HG03045 (cell line): ENCODE measurements at regions not wholly inside any gene's neighbourhood (a gene's known extent, or its start where the extent isn't known, plus 50 kb on each side); places are given as distances from the start of the nearest gene placed in this dataset.

Experiments
- ATAC-seq: cut with Tn5 transposase; IDR thresholded peaks from one replicate; pipeline ENCODE4 v1.9.1; 2021; ENCODE audit warnings: mild to moderate bottlenecking, moderate library complexity; ENCODE audit not compliant: unreplicated experiment

DNA sequence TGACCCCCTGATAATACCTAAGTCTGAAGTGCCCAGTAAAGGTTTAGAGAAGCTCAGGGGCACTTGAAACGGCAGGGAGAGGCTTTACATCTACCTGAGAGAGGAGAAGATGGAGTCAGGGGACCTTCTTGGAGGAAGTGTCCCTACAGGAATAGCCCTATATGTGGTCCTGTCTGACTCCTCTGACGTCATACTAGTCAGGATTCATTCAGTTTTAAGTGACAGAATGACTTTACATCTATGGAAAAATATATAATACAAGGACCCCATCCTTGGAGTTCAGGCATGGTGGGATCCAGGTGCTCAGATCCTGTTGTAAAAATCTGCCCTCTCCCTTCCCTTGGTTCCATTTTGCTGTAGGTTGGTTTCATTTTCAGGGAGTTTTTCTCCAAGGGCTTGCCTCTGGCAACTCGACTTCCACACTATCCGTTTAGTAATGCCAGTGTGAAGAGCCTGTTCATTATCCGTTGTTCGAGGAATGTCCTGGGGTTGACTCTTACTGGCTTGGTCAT lies 205.6 kb downstream of the IRF8 start:
- no peak for ATAC-seq

DNA sequence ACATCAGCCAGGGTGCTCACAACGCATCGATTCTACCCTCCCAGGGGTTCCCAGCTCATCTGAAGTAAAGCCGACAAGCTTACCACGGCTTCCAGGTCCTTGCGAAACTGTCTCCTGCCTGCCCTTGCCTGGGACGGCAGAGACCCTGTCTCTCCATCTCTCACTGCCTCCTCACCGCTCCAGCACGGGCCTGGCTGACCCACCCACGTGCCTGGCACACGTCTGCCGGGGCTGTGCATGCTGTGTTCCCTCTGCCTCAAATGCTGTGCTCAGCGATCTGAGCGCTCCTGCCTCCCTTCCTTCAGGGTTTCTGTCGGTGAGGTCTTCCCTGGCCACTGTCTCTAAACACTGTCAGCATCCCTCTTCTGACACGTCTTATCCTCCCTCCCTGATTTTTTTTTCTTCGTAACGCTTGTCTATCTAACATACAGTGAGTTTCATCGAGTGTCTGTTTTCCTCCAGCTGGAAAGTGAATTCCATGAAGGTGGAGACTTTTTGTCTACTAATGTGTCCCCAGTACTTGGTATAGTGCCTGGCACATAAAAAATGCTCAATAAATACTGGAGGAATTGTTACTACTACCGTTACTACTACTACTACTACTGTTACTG lies 208.4 kb downstream of the IRF8 start:
- ATAC-seq: no peak

DNA sequence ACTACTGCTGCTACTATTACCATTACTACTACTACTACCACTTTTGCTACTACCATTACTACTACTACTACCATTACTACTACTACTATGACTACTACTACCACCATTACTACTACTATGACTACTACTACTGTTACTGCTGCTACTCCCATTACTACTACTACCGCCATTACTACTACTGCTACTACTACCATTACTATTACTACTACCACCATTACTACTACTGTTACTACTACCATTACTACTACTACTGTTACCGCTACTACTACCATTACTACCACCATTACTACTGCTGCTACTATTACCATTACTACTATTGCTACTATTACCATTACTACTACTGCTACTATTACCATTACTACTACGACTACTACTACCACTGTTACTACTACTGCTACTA lies 209.1 kb downstream of the IRF8 start:
- no peak for ATAC-seq

DNA sequence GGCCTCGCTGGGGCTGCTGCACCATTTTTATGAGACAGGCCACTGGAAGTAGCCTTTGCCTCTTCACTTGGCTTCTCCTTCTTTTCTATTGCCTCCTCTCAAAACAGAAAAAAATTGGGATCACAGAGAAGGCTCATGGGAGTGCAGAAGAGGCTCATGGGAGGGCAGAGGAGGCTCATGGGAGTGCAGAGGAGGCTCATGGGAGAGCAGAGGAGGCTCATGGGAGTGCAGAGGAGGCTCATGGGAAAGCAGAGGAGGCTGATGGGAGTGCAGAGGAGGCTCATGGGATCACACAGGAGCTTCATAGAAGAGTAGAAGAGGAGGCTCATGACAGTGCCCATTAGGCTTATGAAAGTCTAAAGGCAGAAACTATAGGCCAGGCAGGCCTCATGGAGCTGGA lies 211.2 kb downstream of the IRF8 start:
- no peak for ATAC-seq

DNA sequence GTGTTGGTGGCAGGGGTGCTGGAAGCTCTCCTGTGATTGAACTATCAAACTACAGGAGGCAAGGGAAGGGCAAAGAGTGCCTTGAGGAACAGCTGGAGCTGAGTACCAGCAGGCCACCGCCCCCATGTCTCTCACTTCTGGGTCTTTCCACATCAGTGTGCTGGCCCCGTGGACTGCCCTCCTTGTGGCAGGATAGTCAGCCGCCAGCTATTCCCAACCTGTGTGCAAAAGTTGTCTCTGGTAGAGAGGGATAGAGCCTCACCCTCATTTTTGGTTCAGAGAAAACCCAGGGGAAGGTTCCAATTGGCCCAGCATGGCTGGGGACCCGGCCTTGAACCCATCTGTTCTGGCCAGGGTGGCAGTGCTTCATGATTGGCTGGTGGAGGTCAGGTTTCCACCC lies 211.8 kb downstream of the IRF8 start:
- ATAC-seq: no peak

DNA sequence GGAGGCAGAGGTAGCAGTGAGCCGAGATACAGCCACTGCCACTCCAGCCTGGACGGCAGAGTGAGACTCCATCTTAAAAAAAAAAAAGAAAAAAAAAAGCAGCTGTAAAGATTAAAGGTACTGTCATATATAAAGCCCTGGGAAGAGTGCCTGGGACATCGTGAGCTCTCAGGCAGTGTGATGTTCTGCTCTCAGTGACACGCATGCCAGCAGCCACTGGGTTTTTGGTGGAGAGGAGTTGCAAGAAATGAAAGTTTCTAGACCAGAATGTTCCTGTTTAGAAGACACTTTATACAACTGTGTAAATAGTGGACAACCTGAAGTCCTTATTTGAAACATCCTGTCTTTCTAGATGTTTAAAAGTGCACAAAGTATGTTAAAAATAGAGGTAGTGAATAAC lies 213.2 kb downstream of the IRF8 start:
- ATAC-seq: no peak

DNA sequence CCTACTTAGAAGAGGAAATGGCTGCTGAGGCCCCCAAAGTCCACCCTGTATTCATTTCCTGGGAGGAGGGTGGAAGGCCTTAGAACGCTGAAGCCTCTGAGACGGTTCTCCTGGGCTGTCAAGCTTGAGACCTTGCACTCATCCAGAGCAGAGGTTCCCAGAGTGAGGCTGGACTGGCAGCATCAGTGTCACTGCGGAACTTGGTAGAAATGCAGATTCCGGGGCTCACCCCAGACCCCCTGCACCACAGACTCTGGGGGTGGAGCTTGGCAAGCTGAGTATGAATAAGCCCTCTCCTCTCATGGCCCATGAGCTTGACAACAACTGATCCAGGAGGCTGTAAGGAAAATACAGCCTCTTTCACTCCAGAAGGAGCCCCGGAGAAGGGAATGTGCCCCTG lies 218.3 kb downstream of the IRF8 start:
- ATAC-seq: no peak

DNA sequence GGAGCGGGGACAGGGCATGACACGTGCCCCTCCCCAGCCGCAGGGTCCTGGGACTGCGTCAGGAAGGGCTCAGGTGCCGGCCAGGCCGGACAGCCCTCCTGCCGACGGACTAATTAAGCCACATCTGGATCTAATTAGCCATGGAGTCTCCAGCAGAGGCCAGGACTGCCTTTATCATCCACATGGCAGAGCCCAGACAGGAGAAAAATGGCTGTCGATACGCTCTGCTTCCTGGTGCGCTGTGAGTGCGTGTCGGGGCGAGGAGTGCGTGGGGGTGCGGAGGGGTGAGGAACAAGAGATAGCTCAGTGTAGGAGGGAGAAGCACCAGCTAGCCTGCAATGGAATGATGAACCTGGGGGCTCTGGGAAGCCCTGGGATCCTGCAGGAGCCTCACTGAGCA lies 218.8 kb downstream of the IRF8 start:
- ATAC-seq: no peak

DNA sequence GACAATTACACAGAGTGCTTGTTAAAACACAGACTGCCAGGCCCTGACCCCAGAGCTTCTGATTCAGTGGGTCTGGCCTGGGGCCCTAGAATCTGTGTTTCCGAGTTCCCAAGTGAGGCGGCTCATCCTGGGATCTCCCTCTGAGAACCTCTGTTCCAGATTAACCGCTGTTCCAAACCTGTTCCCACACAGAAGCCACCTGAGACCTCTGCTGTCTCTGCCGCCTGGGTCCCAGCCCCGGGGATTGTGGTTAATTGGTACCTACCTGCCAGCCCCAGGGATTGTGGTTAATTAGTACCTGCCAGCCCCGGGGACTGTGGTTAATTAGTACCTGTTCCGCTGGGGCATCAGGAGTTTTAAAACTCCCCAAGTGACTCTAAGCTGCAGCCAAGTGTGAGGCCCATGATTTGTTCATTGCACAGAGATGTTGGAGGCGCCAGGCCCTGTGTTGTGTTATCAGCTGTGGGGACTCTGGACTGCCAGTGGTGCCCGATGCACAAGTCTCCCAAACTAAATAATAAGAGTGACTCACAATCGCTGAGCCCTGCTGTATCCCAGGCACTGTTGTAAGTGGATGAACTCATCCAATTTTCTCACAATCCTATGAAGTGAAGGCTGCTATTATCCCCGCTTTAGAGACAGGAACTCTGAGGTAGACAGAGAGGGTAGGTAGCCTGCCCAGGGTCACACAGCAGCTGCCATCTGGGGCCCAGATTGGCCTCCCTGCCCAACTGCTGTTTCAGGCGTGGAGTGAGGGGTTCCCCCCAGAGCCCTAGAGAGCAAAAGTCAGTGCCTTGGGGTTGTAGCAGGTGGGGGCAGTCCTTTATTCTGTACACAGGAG lies 219.7 kb downstream of the IRF8 start:
- no peak for ATAC-seq

DNA sequence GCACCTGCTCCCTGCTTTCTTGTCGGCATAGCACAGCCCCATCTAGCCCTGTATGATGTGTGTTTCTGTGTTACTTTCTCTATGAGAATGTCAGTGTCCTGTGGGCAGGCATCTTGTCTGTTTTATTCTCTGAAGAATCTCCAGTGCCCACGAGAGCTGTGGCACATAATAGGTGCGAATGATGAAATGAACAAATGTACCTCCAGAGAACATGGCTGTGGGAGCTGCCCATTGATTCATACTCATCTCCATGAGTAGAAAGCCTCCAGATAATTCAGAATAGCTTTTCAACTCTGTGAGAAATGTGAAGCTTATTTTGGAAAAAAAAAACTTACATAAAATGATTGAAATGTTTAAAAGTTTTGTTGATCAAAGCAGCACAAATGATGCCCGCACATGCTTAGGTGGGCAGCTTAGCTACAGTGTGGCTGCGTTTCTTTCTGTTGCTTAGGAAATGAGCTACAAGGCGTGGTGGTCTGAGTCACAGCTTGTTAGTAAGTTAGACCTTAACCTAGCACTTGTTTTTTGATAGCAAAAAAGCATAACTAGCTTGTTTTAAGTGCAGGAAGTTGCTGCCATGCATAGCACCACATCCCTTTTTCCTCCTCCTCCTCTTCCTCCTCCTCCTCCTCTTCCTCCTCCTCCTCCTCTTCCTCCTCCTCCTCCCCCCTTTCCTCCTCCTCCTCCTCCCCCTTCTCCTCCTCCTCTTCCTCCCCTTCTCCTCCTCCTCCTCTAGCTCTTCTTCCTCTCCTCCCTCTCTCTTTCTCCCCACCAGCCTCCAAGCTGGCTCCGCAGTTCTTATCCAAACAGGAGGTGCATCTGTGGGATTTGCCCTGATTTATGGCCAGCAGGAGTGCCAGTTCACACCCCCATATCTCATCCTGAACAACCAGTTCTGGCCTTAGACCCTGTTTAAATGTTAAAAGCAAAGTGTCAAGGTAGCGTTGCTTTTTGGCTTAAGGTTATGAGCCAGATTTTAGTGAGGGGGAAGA lies 221.5 kb downstream of the IRF8 start:
- no peak for ATAC-seq

DNA sequence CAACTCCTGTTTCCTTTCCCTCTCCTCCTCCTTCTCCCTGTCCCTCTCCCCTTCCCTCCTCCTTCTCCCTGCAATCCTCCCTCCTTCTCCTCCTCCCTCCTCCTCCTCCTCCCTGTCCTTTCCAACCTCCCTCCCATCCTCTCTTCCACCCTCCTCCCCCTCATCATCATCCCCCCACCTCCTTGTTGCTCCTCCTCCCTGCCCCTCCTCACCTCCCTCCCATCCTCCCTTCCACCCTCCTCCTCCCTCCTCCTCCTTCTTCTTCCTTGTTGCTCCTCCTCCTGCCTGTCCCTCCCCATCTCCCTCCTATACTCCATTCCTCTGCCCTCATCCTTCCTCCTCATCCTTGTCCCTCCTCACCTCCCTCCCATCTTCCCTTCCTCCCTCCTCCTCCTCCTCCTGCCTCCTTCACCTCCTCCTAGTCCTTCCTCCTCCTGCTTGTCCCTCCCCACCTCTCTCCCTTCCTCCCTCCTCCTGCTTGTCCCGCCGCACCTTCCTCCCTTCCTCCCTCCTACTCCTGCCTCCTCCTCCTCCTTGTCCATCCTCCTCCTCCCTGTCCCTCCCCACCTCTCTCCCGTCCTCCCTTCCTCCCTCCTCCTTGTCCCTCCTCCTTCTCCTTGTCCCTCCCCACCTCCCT lies 222.5 kb downstream of the IRF8 start:
- ATAC-seq: no peak

DNA sequence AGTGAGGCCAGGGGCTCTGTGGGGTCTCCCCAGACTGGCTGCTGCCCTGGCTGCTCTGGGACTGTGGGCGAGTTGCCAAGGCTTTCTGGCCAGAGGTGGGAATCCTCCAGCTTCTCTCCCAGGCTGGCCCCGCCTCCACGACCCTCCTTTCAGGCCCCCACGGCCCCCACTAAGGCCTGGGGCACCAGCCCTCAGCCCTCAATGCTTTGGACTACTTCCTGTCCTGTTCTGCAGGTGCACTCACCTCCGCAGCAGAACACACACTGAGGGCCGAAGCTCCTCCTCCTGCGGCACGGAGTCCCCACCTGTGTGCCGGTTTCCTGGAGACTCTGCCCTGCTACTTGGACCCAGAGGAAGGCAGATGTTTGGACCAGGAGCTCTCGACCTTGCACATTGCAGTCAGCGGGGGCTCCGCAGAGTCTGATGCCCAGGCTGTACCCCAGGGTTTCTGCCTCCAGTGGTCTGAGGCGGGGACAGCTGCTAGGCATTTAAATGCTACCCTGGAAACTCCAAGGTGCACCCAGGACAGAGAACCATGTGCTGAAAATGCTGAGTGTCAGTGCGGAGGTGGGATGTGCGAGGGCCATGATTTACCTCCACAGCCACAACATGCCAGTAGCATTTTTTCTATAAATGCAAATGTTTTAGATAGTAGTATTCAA lies 223.8 kb downstream of the IRF8 start:
- ATAC-seq: no peak

DNA sequence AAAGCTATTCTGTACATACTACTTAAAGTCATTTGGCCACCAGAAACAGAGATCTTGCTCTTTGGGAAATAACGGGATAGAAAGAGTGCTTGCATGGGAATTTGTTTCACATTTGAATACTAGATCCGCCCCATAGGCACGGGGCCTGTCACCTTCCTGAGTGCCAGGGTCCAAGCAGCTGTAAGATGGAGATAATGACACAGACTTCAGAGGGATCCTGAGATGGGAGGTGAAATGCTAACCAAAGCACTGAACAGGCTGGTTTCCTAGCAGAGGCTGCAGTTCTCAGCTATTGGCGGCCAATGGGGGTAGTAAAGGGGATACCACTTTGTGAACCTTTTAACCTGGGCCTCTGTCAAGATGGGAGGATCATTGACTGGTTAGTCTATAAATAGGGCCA lies 225.4 kb downstream of the IRF8 start:
- ATAC-seq: no peak

DNA sequence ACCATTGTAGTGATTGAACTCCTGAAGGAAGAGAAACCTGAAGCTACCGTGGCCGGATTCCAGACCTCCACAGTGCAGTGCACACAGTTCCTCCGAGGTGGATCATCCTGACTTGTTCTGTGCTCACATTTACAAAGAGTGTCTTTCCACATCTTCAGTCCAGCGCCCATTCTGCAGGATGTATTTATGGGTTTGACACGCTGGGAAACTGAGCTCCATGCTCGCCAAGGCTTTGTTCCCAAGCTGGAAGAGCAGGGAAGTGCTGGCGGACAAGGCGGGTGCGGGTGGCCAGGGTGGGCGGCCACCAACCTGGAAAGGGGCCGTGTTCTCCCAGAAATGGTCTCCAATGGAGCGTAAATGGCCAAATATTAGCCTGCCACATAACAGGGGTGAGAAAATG lies 227.9 kb downstream of the IRF8 start:
- no peak for ATAC-seq

DNA sequence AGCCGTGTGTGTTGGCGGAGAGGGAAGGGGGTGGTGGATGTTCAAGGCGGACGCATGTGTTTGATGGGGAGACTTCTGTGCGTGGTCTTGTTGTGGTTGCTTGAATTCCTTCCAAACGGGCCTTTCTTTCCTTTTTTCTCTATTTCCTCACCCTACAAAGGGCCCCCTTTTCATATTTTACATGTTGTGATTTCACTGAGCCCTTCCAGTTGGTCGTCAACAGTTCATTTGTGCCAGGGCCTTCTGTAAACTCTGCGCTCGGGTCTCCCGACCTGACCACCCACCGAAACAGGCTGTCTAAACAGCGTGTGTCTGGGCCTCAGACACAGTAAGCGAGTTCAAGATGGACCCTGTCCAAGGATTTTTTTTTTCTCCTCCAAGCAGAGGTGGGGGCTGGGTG lies 228.4 kb downstream of the IRF8 start:
- ATAC-seq: no peak

DNA sequence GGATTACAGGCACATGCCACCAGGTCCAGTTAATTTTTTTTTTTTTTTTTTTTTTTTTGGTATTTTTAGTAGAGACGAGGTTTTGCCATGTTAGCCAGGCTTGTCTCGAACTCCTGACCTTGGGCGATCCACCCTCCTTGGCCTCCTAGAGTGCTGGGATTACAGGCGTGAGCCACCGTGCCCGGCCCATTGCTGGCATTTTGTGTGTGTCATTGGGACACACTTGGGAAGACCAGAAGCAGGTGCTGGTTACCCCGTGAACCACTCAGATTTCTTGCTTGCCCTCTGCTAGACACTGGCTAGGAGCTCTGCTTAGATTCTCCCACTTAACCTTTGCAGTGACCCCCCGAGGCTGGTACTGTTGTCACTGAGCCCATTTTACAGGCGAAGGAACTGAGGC lies 229.3 kb downstream of the IRF8 start:
- no peak for ATAC-seq

DNA sequence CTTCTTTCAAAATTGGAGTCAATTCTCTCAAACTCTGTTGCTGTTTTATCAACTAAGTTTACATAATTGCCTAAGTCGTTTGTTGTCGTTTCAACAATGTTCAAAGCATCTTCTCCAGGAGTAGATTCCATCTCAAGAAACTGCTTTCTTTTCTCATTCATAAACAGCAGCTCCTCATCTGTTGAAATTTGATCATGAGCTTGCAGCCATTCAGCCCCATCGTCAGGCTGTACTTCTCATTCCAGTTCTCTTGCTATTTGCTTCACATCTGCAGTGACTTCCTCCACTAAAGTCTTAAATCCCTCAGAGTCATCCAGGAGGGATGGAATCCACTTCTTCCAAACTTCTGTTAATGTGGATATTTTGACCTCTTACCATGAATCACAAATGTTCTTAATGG lies 230.6 kb downstream of the IRF8 start:
- no peak for ATAC-seq

DNA sequence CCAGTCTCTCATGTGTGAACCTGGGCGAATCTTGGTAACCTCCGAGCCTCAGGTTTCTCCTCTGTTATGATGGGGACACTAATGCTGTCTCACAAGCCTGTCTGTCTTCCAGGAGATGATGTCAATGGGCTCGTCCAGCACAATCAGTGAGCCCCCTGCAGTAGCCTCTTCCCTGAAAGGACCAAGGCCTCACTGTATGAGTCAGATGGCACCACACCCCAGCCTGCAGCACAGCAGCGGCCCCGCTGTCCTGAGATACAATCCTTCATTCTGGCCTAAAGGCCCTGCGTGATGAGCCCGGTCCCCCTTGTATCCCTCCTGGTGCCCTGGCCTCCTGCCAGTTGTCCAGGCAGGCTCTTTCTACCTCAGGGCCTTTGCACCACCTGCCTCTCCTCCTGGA lies 234.4 kb downstream of the IRF8 start:
- ATAC-seq: no peak

DNA sequence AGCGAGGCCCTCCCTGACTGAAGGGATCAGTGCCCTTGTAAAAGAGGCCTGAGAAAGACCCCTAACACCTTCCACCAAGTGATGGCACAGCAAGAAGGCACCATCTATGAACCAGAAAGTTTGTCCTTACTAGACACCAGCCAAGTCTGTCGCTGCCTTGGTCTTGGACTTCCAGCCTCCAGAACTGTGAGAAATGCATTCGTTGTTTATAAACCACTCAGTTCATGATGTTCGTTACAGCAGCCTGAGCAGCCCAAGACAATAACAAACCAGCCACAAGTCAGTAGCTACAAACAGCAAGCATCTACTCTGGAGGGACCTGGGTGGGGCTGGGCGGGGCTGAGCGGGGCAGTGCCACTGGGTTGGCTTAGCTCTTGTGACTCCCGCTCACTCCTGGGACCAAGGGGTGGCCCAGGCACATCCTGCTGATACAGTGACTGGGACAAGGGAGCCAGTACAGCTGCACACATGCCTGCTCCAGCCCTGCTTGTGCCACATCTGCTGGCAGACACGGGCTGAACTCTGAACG lies 234.9 kb downstream of the IRF8 start:
- ATAC-seq: no peak

DNA sequence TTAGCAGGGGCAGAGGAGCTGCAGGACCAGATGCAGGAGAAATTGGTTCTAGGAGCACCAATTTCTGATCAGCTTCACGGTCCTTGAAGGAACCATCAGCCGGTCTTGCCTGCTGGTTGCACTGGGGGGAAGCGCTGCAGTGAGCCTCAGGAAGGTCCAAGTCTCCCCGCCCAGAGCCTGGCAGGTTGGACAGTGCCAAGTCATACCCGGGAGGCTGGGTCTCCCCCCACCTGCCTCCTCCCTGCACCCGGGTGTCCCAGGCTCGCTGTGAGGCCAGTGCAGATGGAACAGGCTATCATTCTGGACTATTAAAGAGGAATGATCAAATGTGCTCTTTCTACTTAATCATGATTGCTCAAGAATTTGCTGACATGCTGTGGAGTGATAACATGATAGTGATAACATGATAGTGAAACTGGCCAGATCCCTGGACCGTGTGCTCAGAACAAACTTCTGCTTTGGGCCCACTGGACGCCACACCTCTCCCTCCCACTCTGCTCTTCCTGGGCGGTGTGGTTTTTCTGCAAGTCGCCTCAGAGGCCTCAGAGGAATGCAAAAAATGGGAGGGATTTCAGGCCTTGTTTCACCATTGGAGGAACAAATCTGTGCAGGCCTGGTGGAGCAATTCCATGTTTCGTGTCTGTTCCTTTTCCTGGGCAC lies 236.0 kb downstream of the IRF8 start:
- ATAC-seq: no peak
